ENCODE measurements at regions not wholly inside any gene's neighbourhood (a gene's known extent, or its start where the extent isn't known, plus 50 kb on each side); places are given as distances from the start of the nearest gene placed in this dataset.

DNA sequence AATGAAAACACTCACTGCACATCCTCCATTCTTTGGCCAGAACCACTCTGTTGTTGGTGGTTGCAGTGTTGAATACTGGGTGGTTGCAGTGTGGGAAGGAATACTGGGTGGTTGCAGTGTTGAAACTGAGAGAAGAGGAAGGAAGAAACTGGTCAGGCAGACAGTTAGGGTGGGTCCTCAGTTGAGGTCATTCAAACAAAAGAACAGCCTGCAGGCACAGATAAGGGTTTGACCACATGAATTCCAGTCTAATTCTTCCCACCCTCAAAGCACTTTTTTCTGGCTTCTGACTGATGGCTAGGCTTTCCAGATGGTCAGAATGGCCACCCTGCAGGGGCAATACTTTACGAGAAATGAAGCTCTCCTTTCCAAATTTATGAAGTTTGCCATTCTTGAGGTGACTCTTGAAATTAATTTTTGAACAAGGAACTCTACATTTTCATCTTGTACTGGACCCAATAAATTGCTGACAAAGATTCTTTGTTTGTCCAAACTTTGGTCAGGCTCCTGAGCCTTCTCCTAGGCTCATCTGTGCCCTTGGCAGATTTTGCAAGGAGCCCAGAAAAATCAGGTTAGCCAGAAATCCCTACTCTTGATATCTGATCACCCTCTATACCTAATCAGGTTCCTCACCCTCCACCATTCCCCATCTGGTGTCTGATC lies 596.6 kb upstream of the CDH5 start:
- TF ChIP-seq CREB1 (IDR thresholded peaks at IDR 0.05; ENCODE audit: low read depth) (no peak), EGR1 (IDR thresholded peaks at IDR 0.05) (no peak), RAD21 (IDR thresholded peaks at IDR 0.05; ENCODE audit: low read depth) (no peak), FOXM1 (IDR thresholded peaks at IDR 0.05; ENCODE audit: borderline replicate concordance, low read depth) (no peak), YY1 (IDR thresholded peaks at IDR 0.05; ENCODE audit: low read depth) (no peak), EP300 (IDR thresholded peaks at IDR 0.05; ENCODE audit: borderline replicate concordance) (no peak), ZBTB7A (IDR thresholded peaks at IDR 0.05; ENCODE audit: low read depth) (no peak), CEBPB (IDR thresholded peaks at IDR 0.05) (no peak)
- TF ChIP-seq, protein P1, sequence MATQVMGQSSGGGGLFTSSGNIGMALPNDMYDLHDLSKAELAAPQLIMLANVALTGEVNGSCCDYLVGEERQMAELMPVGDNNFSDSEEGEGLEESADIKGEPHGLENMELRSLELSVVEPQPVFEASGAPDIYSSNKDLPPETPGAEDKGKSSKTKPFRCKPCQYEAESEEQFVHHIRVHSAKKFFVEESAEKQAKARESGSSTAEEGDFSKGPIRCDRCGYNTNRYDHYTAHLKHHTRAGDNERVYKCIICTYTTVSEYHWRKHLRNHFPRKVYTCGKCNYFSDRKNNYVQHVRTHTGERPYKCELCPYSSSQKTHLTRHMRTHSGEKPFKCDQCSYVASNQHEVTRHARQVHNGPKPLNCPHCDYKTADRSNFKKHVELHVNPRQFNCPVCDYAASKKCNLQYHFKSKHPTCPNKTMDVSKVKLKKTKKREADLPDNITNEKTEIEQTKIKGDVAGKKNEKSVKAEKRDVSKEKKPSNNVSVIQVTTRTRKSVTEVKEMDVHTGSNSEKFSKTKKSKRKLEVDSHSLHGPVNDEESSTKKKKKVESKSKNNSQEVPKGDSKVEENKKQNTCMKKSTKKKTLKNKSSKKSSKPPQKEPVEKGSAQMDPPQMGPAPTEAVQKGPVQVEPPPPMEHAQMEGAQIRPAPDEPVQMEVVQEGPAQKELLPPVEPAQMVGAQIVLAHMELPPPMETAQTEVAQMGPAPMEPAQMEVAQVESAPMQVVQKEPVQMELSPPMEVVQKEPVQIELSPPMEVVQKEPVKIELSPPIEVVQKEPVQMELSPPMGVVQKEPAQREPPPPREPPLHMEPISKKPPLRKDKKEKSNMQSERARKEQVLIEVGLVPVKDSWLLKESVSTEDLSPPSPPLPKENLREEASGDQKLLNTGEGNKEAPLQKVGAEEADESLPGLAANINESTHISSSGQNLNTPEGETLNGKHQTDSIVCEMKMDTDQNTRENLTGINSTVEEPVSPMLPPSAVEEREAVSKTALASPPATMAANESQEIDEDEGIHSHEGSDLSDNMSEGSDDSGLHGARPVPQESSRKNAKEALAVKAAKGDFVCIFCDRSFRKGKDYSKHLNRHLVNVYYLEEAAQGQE (IDR thresholded peaks at IDR 0.05; ENCODE audit: low read depth), result no peak
- TF ChIP-seq, protein P2, sequence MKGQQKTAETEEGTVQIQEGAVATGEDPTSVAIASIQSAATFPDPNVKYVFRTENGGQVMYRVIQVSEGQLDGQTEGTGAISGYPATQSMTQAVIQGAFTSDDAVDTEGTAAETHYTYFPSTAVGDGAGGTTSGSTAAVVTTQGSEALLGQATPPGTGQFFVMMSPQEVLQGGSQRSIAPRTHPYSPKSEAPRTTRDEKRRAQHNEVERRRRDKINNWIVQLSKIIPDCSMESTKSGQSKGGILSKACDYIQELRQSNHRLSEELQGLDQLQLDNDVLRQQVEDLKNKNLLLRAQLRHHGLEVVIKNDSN (IDR thresholded peaks at IDR 0.05), result no peak

DNA sequence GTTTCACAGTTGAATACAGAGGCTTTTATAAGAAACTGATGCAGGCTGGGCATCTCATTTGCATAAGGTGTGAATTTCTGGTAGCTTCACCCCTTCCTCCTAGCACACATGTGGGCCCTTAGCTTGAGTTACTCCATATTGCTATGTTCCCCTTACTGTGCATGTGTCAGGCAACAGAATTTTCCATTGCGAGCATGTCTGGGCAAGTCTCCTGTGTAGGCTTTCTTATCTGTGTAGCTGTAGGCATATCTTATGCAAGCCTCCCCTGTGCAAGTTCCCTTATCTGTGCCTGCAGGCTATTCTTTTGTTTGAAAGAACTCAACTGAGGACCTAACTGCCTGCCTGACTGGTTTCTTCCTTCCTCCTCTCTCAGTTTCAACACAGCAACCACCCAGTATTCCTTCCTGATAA lies 597.4 kb upstream of the CDH5 start:
- TF ChIP-seq TEAD4 (IDR thresholded peaks at IDR 0.05), result no peak
- no peak for TF ChIP-seq EGR1 (IDR thresholded peaks at IDR 0.05)
- TF ChIP-seq NFIC (IDR thresholded peaks at IDR 0.05), result no peak
- no peak for TF ChIP-seq CREB1 (IDR thresholded peaks at IDR 0.05; ENCODE audit: low read depth)
- TF ChIP-seq FOXM1 (IDR thresholded peaks at IDR 0.05; ENCODE audit: borderline replicate concordance, low read depth), result no peak
- TF ChIP-seq ZBTB7A (IDR thresholded peaks at IDR 0.05; ENCODE audit: low read depth), result no peak
- no peak for TF ChIP-seq RAD21 (IDR thresholded peaks at IDR 0.05; ENCODE audit: low read depth)
- TF ChIP-seq, protein P3, sequence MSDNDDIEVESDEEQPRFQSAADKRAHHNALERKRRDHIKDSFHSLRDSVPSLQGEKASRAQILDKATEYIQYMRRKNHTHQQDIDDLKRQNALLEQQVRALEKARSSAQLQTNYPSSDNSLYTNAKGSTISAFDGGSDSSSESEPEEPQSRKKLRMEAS (IDR thresholded peaks at IDR 0.05), result no peak
- TF ChIP-seq CEBPB (IDR thresholded peaks at IDR 0.05), result no peak
- TF ChIP-seq, protein P1 (IDR thresholded peaks at IDR 0.05; ENCODE audit: low read depth), result no peak
- no peak for TF ChIP-seq EP300 (IDR thresholded peaks at IDR 0.05; ENCODE audit: borderline replicate concordance)
- TF ChIP-seq YY1 (IDR thresholded peaks at IDR 0.05; ENCODE audit: low read depth), result no peak
- no peak for TF ChIP-seq TCF12 (IDR thresholded peaks at IDR 0.05; ENCODE audit: low read depth)
- no peak for TF ChIP-seq TAF1 (IDR thresholded peaks at IDR 0.05; ENCODE audit: low read depth)
- TF ChIP-seq, protein P2 (IDR thresholded peaks at IDR 0.05), result no peak

DNA sequence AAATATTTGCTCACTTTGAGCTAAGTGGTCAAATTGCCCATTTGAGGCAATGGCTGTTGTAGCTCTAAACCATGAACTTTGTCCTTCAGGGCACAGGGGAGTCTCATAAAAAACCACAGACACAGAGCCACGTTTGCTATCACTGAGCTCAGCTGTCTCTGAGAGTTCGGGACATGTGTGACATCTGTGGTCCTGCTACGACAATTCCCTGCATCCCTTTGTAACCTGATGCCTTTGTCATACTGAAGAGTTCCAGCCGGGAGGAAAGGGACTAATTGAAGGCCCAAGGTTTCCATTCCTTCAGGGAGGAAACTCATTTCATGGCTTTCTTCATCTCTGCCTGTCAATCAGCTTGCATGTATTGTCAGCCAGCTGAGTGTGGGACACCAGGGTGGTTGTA lies 599.4 kb upstream of the CDH5 start:
- TF ChIP-seq TCF12 (IDR thresholded peaks at IDR 0.05; ENCODE audit: low read depth), result no peak
- no peak for TF ChIP-seq NFIC (IDR thresholded peaks at IDR 0.05)
- no peak for TF ChIP-seq TAF1 (IDR thresholded peaks at IDR 0.05; ENCODE audit: low read depth)
- TF ChIP-seq EGR1 (IDR thresholded peaks at IDR 0.05), result no peak
- no peak for TF ChIP-seq TEAD4 (IDR thresholded peaks at IDR 0.05)
- TF ChIP-seq RAD21 (IDR thresholded peaks at IDR 0.05; ENCODE audit: low read depth), result no peak
- TF ChIP-seq, protein P3 (IDR thresholded peaks at IDR 0.05), result no peak
- no peak for TF ChIP-seq CREB1 (IDR thresholded peaks at IDR 0.05; ENCODE audit: low read depth)
- no peak for TF ChIP-seq EP300 (IDR thresholded peaks at IDR 0.05; ENCODE audit: borderline replicate concordance)
- TF ChIP-seq, protein P2 (IDR thresholded peaks at IDR 0.05), result no peak
- TF ChIP-seq, protein P1 (IDR thresholded peaks at IDR 0.05; ENCODE audit: low read depth), result no peak
- no peak for TF ChIP-seq YY1 (IDR thresholded peaks at IDR 0.05; ENCODE audit: low read depth)
- TF ChIP-seq CEBPB (IDR thresholded peaks at IDR 0.05), result no peak
- TF ChIP-seq FOXM1 (IDR thresholded peaks at IDR 0.05; ENCODE audit: borderline replicate concordance, low read depth), result no peak
- no peak for TF ChIP-seq ZBTB7A (IDR thresholded peaks at IDR 0.05; ENCODE audit: low read depth)

Data from Ishikawa (cell line).